Breast epithelium (tissue), 4 donors: ENCODE measurements at regions not wholly inside any gene's neighbourhood (a gene's known extent, or its start where the extent isn't known, plus 50 kb on each side); places are given as distances from the start of the nearest gene placed in this dataset.

Experiments
- DNase-seq, 2 donors: peaks; one replicate each; pipeline ENCODE4 v3.0.0-alpha.2; 2019; ENCODE audit warnings: low spot score in 2 of 2
- H3K27ac ChIP-seq, 2 donors: fragments of 200-600 bp; sonication (generic) in 1 of 2; one replicate each; pipeline ENCODE4 v1.5.1; 2016 to 2019; ENCODE audit warnings: mild to moderate bottlenecking in 1 of 2
- H3K27me3 ChIP-seq, 2 donors: fragments of 200-600 bp; sonication (generic) in 1 of 2; one replicate each; pipeline versions ENCODE4 v1.5.1 to v1.6.0; 2017 to 2019; ENCODE audit warnings: control low read depth in 1 of 2, mild to moderate bottlenecking in 1 of 2
- H3K36me3 ChIP-seq: fragments of 200-600 bp; one replicate; pipeline ENCODE4 v1.5.1; 2019
- H3K4me1 ChIP-seq, 2 donors: fragments of 200-600 bp; sonication (generic); one replicate each; pipeline ENCODE4 v1.5.1; 2016 to 2019; ENCODE audit warnings: control low read depth in 1 of 2
- H3K4me3 ChIP-seq, 3 donors: fragments of 200-600 bp; sonication (generic); 1 replicate in 2 of 3; 2 replicates in 1 of 3; pipeline ENCODE4 v1.5.1; 2016 to 2019; ENCODE audit warnings: mild to moderate bottlenecking in 3 of 3, moderate library complexity in 2 of 3
- H3K9me3 ChIP-seq, 2 donors: fragments of 200-600 bp; sonication (generic) in 1 of 2; one replicate each; pipeline ENCODE4 v1.5.1; 2016 to 2019; ENCODE audit warnings: control low read depth in 1 of 2
- POLR2A ChIP-seq: fragments of 450-650 bp; IDR thresholded peaks from one replicate; pipeline ENCODE4 v1.6.1; 2016; ENCODE audit warnings: antibody characterized with exemption, mild to moderate bottlenecking, moderate library complexity
- POLR2AphosphoS5 ChIP-seq, 3 donors: sonication (generic); formaldehyde crosslinking; IDR thresholded peaks; one replicate each; pipeline ENCODE4 v1.6.1; 2017; ENCODE audit warnings: antibody characterized with exemption in 3 of 3
- intact Hi-C: fragments of 100-400 bp; cut with DNase I; formaldehyde crosslinking; loops from one replicate; pipeline ENCODE4 v1.15.1; 2023; ENCODE audit warnings: low total_unique reads
- TF ChIP-seq, protein P1 (sequence below), 3 donors: fragments of 450-650 bp; IDR thresholded peaks; one replicate each; pipeline ENCODE4 v1.5.1; 2016 to 2017; ENCODE audit warnings: antibody characterized with exemption in 3 of 3, mild to moderate bottlenecking in 3 of 3, moderate library complexity in 3 of 3

DNA sequence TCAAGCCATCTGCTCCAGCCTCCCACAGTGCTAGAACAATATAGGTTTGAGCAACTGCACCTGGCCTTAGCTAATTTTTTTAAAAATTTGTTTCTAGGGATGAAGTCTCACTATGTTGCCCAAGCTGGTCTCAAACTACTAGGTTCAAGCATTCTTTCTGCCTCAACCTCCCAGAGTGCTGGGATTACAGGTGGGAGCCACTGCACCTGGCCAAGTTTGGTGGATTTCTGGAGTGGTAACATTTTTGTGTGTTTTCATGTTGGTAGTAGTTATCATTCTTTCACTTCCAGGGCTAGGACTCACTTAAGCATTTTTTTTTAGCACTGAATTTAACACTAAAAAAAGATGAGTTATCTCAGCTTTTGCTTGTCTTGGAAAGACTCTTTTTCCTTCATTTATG lies 328.0 kb upstream of the RGS6 start:
- H3K27ac ChIP-seq: no peak overlapping the region
- H3K36me3 ChIP-seq: no peaks in the 10 kb centered on the region
- intact Hi-C loops: no loop called here
- no peak for DNase-seq
- H3K27me3 ChIP-seq: no peaks in the 10 kb centered on the region
- no peak overlapping the region for H3K4me3 ChIP-seq
- H3K4me1 ChIP-seq: no peaks in the 10 kb centered on the region
- no peak for TF ChIP-seq POLR2AphosphoS5 (IDR thresholded peaks at IDR 0.05)
- no peak for TF ChIP-seq POLR2A
- TF ChIP-seq, protein P1, sequence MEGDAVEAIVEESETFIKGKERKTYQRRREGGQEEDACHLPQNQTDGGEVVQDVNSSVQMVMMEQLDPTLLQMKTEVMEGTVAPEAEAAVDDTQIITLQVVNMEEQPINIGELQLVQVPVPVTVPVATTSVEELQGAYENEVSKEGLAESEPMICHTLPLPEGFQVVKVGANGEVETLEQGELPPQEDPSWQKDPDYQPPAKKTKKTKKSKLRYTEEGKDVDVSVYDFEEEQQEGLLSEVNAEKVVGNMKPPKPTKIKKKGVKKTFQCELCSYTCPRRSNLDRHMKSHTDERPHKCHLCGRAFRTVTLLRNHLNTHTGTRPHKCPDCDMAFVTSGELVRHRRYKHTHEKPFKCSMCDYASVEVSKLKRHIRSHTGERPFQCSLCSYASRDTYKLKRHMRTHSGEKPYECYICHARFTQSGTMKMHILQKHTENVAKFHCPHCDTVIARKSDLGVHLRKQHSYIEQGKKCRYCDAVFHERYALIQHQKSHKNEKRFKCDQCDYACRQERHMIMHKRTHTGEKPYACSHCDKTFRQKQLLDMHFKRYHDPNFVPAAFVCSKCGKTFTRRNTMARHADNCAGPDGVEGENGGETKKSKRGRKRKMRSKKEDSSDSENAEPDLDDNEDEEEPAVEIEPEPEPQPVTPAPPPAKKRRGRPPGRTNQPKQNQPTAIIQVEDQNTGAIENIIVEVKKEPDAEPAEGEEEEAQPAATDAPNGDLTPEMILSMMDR (IDR thresholded peaks at IDR 0.05): no peak
- peaks cover 0 to 7% of the 10 kb centered on the region in 2 donors for H3K9me3 ChIP-seq

DNA sequence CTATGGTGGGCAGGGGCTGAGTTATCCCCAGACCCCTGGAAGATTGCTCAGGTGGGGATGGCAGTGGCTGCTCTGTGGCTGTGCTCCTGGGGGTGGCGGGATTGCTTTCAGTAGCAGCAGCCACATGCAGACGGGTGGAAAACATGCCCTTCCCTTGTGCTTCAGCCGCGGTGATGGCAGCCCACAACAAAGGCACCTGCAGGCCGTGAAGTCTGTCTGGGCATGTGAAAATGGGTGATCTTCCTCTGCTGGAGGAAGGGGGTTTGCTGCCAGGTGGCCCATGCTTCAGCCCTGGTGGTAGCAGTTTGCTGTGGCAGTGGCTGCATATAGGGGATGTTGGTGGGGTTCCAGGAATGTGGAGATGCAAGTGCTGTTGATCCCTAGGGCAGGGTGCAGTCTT lies 326.2 kb upstream of the RGS6 start:
- intact Hi-C loops: no loop called here
- Histone ChIP-seq H3K27me3 (no peaks in the 10 kb centered on the region), H3K36me3 (no peaks in the 10 kb centered on the region), H3K27ac (no peak overlapping the region), H3K9me3 (no peaks in the 10 kb centered on the region), H3K4me1 (no peaks in the 10 kb centered on the region), H3K4me3 (no peak overlapping the region)
- TF ChIP-seq, protein P1 (IDR thresholded peaks at IDR 0.05): no peak
- no peak for TF ChIP-seq POLR2AphosphoS5 (IDR thresholded peaks at IDR 0.05)
- no peak for TF ChIP-seq POLR2A
- DNase-seq: no peak

DNA sequence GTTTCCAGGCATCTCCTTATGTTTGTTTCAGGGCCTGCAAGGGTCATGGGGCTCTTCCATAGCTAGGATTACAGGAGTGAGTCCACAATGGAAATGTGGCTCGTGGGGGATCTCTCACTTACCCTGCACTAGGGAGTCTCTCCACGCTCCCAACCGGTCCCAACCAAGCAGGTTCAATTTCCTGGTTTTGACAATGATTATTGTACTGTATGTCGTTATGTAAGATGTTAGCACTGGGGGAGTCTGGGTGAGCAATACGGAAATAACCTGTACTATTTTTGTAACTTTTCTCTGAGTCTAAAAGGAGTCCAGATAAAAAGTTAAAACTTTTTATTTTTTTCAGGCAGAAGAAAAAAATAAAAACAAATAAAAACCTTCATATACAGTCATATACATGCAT lies 325.7 kb upstream of the RGS6 start:
- no peaks in the 10 kb centered on the region for H3K4me1 ChIP-seq
- H3K27me3 ChIP-seq: no peaks in the 10 kb centered on the region
- intact Hi-C loops: no loop called here
- no peak for DNase-seq
- no peak overlapping the region for H3K27ac ChIP-seq
- no peak overlapping the region for H3K4me3 ChIP-seq
- H3K36me3 ChIP-seq: no peaks in the 10 kb centered on the region
- H3K9me3 ChIP-seq: no peaks in the 10 kb centered on the region
- TF ChIP-seq POLR2A: no peak
- TF ChIP-seq, protein P1 (IDR thresholded peaks at IDR 0.05): no peak
- no peak for TF ChIP-seq POLR2AphosphoS5 (IDR thresholded peaks at IDR 0.05)

DNA sequence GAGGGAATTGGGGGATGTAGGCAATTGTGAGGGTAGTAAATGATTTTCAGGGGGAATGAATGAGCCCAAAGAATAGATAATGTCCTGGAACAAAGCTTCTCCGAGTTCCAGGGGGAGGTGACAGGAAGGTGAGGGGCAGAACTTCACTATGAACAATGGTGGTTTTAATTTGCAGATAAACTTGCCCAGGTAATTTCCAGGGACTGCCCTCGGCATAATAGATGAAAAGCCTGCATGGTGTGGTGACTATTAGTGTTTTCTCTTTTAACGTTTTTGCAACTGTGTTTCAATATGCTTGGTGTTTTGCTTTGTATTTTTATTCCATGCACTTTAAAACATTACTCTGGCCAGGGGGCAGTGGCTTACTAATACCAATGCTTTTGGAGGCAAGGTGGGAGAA lies 325.2 kb upstream of the RGS6 start:
- Histone ChIP-seq H3K27me3 (no peaks in the 10 kb centered on the region), H3K27ac (no peak overlapping the region), H3K4me1 (no peaks in the 10 kb centered on the region), H3K36me3 (no peaks in the 10 kb centered on the region), H3K4me3 (no peak overlapping the region), H3K9me3 (no peaks in the 10 kb centered on the region)
- TF ChIP-seq POLR2AphosphoS5 (IDR thresholded peaks at IDR 0.05) (no peak), POLR2A (no peak)
- TF ChIP-seq, protein P1 (IDR thresholded peaks at IDR 0.05): no peak
- DNase-seq: no peak
- intact Hi-C loops: no loop called here

DNA sequence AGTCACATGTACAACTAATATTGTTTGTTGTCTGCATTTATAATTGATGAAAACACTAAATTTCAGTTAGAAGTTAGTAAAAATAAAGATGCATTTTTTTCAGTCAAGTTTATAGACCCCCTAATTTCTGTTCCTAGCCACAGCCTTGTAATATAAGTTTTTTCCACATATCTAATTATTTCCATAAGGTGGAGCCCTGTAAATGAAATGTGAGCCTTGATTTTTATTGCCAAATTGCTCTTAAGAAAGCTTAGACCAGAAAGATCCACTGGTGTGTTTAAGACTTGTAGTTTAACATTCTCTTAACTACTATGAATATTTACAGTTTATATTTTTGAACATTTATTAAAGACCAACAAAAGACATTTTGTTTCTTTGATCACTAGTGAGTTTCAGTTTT lies 322.1 kb upstream of the RGS6 start:
- H3K4me3 ChIP-seq: no peak overlapping the region
- H3K27me3 ChIP-seq: no peaks in the 10 kb centered on the region
- H3K36me3 ChIP-seq: no peaks in the 10 kb centered on the region
- no peaks in the 10 kb centered on the region for H3K4me1 ChIP-seq
- TF ChIP-seq POLR2AphosphoS5 (IDR thresholded peaks at IDR 0.05) (no peak), POLR2A (no peak)
- TF ChIP-seq, protein P1 (IDR thresholded peaks at IDR 0.05): no peak
- no peaks in the 10 kb centered on the region for H3K9me3 ChIP-seq
- no peak overlapping the region for H3K27ac ChIP-seq
- no peak for DNase-seq
- intact Hi-C loops: no loop called here
